Astrocyte of the spinal cord (primary cell): ENCODE measurements at regions not wholly inside any gene's neighbourhood (a gene's known extent, or its start where the extent isn't known, plus 50 kb on each side); places are given as distances from the start of the nearest gene placed in this dataset.

ENCODE experiments used
- DNase-seq: peaks from one replicate; pipeline ENCODE4 v3.0.0; 2011; ENCODE audit warnings: low read depth, low spot score
- H3K4me3 ChIP-seq: 2 replicates; pipeline ENCODE4 v1.5.1; 2011; ENCODE audit warnings: low read depth, mild to moderate bottlenecking, low read length, moderate library complexity
- in situ Hi-C: cut with HindIII; loops from 2 replicates; pipeline ENCODE4 v1.10.0; 2017; ENCODE audit warnings: low sequenced_read_pairs
- TF ChIP-seq, protein P1 (sequence below): IDR thresholded peaks from 2 replicates; pipeline ENCODE4 v1.5.1; 2012; ENCODE audit warnings: low read depth, mild to moderate bottlenecking, low read length, inconsistent platforms

- no peak for DNase-seq
- TF ChIP-seq, protein P1, sequence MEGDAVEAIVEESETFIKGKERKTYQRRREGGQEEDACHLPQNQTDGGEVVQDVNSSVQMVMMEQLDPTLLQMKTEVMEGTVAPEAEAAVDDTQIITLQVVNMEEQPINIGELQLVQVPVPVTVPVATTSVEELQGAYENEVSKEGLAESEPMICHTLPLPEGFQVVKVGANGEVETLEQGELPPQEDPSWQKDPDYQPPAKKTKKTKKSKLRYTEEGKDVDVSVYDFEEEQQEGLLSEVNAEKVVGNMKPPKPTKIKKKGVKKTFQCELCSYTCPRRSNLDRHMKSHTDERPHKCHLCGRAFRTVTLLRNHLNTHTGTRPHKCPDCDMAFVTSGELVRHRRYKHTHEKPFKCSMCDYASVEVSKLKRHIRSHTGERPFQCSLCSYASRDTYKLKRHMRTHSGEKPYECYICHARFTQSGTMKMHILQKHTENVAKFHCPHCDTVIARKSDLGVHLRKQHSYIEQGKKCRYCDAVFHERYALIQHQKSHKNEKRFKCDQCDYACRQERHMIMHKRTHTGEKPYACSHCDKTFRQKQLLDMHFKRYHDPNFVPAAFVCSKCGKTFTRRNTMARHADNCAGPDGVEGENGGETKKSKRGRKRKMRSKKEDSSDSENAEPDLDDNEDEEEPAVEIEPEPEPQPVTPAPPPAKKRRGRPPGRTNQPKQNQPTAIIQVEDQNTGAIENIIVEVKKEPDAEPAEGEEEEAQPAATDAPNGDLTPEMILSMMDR, result no peak
- H3K4me3 ChIP-seq, result no peak overlapping the region
- in situ Hi-C loops, result no loop called here
Observed at GRCh38 chr1:98426092-98426491, 235.4 kb upstream of the SNX7 start.

DNA sequence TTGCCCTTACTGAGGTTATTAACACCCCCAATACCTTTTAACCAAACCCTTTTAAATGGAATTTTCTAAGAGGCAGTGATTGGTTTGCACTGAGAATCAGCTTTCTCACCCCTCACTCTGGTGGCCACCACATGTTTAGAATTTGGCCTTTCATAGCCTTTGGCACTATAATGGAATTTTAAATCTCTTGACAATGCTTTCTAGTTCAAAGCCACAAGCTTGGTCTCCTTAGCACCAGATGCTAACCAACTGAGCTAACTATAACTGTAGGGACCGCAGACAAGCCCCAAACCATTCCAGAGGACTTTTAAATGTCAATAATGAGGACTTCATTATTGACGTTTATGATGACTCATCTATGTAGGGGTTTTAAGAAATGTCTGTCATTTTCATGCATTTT lies 238.7 kb upstream of the SNX7 start:
- DNase-seq, result peak; percentile 33
- TF ChIP-seq, protein P1, result no peak
- no peak overlapping the region for H3K4me3 ChIP-seq
- in situ Hi-C loops, result no loop called here

DNA sequence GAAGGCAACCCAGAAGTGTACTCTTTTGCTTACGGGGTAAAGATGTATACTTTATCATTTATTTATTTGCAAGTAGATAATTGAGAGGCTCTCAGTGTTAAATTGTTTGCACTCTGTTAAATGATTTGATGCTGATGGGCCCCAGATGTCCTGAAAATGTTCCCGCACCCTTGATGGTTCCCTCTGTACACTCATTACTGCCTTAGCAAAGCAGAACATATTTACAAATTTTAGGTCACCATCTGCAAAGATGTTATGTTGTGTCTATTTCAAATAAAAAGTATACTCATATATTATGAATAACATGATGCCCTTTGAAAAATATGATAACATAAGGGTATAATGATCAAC lies 240.5 kb upstream of the SNX7 start:
- DNase-seq, result no peak
- TF ChIP-seq, protein P1, result no peak
- in situ Hi-C loops, result no loop called here
- no peak overlapping the region for H3K4me3 ChIP-seq

DNA sequence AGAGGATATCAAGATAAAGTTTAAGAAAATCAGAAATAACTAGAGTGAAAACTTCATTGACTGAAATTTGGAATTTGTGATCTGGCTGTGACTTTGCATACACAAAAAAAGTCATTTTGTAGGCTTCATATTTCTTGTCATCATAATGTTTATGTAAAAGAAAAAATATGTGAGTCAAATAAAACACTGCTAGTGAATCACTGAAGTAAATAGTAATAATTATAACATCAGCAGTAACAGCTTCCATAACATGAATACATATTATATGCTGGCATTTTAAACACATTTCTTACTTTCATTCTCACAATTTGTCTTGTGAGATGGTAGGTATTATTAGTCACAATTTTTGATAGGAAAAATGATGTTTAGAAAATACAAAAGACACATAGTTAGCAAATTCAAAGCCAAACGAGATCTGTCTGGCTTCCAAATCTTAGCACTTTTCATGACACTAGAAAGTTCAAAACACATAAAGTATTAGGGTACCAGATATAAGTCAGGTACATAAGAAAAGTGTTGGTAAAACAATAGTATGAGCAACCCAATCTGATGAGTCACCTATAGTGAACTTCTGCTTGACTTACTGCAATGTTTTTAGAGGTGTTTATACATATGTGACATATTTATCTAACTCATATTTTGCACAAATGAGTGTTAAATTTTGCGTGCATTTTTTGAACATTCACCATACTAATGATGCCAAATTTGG lies 241.0 kb upstream of the SNX7 start:
- peak; percentile 37 for DNase-seq
- in situ Hi-C loops, result no loop called here
- H3K4me3 ChIP-seq, result no peak overlapping the region
- TF ChIP-seq, protein P1, result no peak

GRCh38 chr1:98417820-98418219 lies 243.7 kb upstream of the SNX7 start:
- H3K4me3 ChIP-seq, result no peak overlapping the region
- in situ Hi-C loops, result no loop called here
- TF ChIP-seq, protein P1, result no peak
- no peak for DNase-seq

DNA sequence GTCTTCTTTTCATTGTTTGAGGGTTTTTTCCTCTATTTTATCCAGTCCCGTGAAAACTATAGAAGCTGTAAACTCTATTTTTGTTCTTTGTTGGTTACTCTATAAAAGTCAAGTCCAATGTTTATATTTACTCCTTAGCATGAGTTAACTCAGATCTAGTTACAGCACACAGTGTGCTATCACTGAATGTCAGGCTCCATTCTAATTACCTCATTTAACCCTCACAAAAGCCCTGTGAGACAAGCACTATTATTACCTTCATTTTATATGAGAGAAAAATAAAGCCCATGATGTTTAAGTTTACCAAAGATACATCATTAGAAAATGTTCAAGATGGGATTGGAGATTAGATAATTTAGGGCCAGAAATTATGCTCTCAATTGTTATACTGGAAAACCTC lies 251.4 kb upstream of the SNX7 start:
- in situ Hi-C loops, result no loop called here
- no peak overlapping the region for H3K4me3 ChIP-seq
- TF ChIP-seq, protein P1, result no peak
- DNase-seq, result no peak
